Small intestine (tissue), 7 donors: ENCODE measurements at regions not wholly inside any gene's neighbourhood (a gene's known extent, or its start where the extent isn't known, plus 50 kb on each side); places are given as distances from the start of the nearest gene placed in this dataset.

ENCODE experiments used
- DNase-seq, 2 donors: peaks; one replicate each; pipeline versions ENCODE4 v3.0.0 to v3.0.0-alpha.2; 2013
- FAIRE-seq: peaks from 2 replicates; lab custom pipeline; 2012; peaks lifted over from hg19 to GRCh38; lab: Jason Lieb, UNC
- H3K27ac ChIP-seq, 3 donors: one replicate each; pipeline ENCODE4 v1.5.1; 2013; ENCODE audit warnings: low read length in 2 of 3, mild to moderate bottlenecking in 2 of 3, control low read depth in 1 of 3, inconsistent platforms in 1 of 3, low read depth in 1 of 3, moderate library complexity in 1 of 3
- H3K27me3 ChIP-seq, 3 donors: one replicate each; pipeline ENCODE4 v1.6.1; 2013; ENCODE audit warnings: low read length in 3 of 3, inconsistent platforms in 1 of 3; ENCODE audit not compliant: control insufficient read depth in 3 of 3, insufficient read depth in 3 of 3
- H3K36me3 ChIP-seq, 3 donors: one replicate each; pipeline ENCODE4 v1.6.1; 2013; ENCODE audit warnings: low read length in 3 of 3, inconsistent platforms in 1 of 3, low read depth in 1 of 3, mild to moderate bottlenecking in 1 of 3, moderate library complexity in 1 of 3; ENCODE audit not compliant: control insufficient read depth in 3 of 3, insufficient read depth in 2 of 3
- H3K4me1 ChIP-seq, 3 donors: one replicate each; pipeline ENCODE4 v1.6.1; 2013; ENCODE audit warnings: low read length in 2 of 3, inconsistent platforms in 1 of 3, low read depth in 1 of 3, mild to moderate bottlenecking in 1 of 3, moderate library complexity in 1 of 3; ENCODE audit not compliant: control insufficient read depth in 3 of 3, insufficient read depth in 2 of 3
- H3K4me3 ChIP-seq, 3 donors: one replicate each; pipeline ENCODE4 v1.5.1; 2013; ENCODE audit warnings: low read length in 3 of 3, control low read depth in 1 of 3, inconsistent platforms in 1 of 3, low read depth in 1 of 3, mild to moderate bottlenecking in 1 of 3, moderate library complexity in 1 of 3
- H3K9me3 ChIP-seq, 2 donors: one replicate each; pipeline ENCODE4 v1.6.1; 2013; ENCODE audit warnings: low read depth in 1 of 2, low read length in 1 of 2; ENCODE audit not compliant: control insufficient read depth in 2 of 2, insufficient read depth in 1 of 2
- WGBS, 3 donors: extraction: QIAGEN DNeasy Blood & Tissue Kit; methylation state at CpG; one replicate each; pipeline ENCODE4 v1.1.7; 2013; 5-methylcytosine and 5-hydroxymethylcytosine counted together
- donor health status: healthy with polysubstance abuse.
- donor health status: control.
- donor health status: control.
- donor health status: Bipolar disorder and iron deficiency.
- donor health status: healthy.

DNA sequence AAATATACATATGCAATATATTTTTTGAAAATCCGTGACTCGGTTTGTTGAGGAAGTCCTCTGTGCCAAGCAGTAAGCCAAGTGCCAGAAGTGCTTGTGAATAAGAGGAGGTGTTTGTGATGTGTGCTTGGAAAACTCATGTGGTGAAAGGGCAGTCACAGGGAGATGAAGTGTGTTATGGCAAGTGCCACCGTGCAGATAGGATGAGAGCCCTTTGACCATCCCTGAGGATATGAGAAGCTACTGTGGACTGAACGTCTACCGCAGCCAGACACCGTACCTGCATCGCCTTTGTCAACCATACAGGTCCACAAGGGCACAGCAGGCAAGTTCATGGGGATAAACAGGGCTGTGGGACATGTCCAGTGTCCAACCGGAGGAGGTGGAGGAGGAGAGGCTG is 288.9 kb upstream of the MYT1L start:
- Histone ChIP-seq H3K4me3 (no peak overlapping the region), H3K36me3 (no peaks in the 10 kb centered on the region), H3K27me3 (no peaks in the 10 kb centered on the region), H3K9me3 (no peaks in the 10 kb centered on the region), H3K4me1 (no peaks in the 10 kb centered on the region), H3K27ac (no peak overlapping the region)
- FAIRE-seq: no peak
- WGBS, 3 donors: 89 to 94% (median 90%) methylated on average over 8 of the region's 8 CpGs
- DNase-seq: no peak

DNA sequence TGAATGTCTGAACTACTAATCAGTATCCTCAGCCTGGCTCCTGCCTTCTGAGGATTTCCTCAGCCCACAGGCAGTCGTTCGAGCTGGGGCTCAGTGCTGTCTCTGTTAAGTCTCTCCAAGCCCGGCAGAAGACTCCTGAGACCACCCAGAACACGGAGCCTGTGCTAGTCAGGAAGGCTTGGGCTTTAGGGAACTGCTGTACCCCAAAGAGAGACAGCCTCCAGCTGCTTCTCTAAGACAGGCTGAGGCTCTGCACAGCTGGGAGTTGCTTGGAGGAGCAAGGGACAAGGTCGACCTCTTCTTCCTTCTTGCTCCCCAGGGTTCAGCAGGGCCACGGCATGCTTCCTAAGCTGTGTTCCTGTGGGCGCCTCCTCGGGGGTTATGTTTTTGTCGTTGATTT is 283.4 kb upstream of the MYT1L start:
- FAIRE-seq: no peak
- peaks cover 0 to 3% of the 10 kb centered on the region in 2 donors for H3K9me3 ChIP-seq
- DNase-seq: no peak

DNA sequence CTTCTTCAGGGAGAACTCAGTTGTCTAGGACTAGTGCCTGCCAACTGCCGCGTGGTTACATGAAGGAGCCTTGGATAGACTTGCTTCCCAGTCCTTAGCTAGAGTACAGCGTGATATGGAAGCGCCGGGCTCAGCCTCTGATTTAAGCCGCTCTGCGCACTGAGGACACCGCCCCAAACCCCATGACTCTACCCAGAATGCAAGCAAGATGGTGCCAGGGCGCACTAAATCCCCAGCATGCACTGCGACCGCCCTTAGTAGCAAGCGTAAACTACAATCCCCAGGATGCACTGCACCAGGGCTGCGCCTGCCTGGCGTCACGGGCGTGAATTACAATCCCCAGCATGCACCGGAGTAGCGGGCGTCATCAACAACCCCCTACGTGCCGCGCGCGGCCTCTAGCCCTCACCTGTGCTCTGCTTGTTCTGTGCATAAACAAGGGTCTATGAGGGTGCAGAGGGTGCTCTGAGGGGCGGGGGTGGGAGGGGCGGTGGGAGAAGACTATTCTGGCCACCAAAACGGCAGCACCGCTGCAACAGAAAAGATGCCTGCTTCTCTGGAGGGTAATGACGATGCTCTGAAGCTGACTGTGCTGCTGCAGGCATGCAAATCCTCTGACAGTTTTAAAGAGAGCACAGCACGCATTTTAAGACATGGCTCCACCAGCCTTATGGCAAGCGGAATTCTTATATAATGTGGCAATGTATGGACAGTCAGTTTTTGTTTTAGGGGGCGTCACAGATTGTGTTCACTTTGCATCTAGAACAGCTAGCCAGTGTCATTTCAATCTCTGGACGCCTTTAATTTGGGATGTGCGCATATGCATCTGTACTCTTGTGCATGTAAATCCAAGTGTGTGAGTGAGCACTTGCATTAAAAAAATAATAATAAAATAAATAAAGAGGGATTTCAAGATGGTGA is 282.5 kb upstream of the MYT1L start:
- Histone ChIP-seq H3K4me3 (peak overlapping the region in 2 of 3 donors; percentile 40 to 47), H3K4me1 (peaks cover 0 to 2% (median 0%) of the 10 kb centered on the region in 3 donors), H3K27me3 (peaks cover 0 to under 1% (median 0%) of the 10 kb centered on the region in 3 donors), H3K9me3 (peaks cover 0 to 3% of the 10 kb centered on the region in 2 donors), H3K36me3 (no peaks in the 10 kb centered on the region), H3K27ac (peak overlapping the region in 2 of 3 donors; percentile 74 to 89)
- WGBS, 3 donors: 11 to 14% (median 12%) methylated on average over 34 of the region's 34 CpGs
- no peak for FAIRE-seq
- DNase-seq: peak; percentile 97

More for the DNA sequence above, 283.4 kb upstream of the MYT1L start:
- Histone ChIP-seq H3K27ac (no peak overlapping the region), H3K4me1 (peaks cover 0 to 2% (median 0%) of the 10 kb centered on the region in 3 donors), H3K36me3 (no peaks in the 10 kb centered on the region), H3K27me3 (no peaks in the 10 kb centered on the region), H3K4me3 (no peak overlapping the region)
- WGBS, 3 donors: 50 to 79% (median 75%) methylated on average over 9 of the region's 9 CpGs

DNA sequence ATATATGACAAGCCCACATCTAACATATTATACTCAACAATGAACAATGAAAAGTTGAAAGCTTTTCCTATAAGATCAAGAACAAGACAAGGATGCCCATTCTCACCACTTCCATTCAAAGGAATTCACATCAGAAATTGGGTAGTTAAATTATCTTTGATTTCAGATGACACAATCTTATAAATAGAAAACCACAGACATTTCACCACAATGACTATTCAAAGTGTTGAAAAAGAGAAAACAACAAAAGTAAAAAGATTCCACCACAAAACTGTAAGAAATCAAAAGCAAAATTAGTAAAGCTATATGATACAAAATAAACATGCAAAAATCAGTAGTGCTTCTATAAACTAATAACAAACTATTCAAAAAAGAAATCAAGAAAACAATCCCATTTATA is 279.7 kb upstream of the MYT1L start:
- FAIRE-seq: no peak
- H3K4me3 ChIP-seq: no peak overlapping the region
- peaks cover 0 to 4% (median 2%) of the 10 kb centered on the region in 3 donors for H3K27me3 ChIP-seq
- DNase-seq: no peak
- H3K9me3 ChIP-seq: peaks cover 0 to 3% of the 10 kb centered on the region in 2 donors
- H3K27ac ChIP-seq: no peak overlapping the region
- no peaks in the 10 kb centered on the region for H3K36me3 ChIP-seq
- H3K4me1 ChIP-seq: peaks cover 0 to 2% (median 0%) of the 10 kb centered on the region in 3 donors

DNA sequence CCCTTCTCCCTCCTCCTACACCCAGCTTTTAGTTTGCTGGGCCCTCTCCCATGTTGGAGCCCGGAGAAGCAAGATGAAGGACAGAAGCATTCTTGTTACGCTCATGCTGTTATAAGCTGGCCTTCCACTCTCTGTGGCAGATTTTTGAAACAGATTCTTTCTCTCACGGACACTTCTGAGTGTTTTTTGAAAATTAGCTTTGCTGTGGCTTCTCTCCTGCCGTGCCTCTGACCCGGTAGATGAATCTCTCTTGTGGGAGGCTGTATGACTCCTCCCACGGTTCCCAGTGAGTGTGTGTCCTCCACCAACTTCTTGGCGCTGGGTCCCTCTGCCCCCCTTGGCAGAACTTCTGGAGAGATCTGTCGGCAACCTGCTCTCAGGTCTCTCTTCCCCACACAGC is 269.3 kb upstream of the MYT1L start:
- Histone ChIP-seq H3K9me3 (peaks cover 0 to 5% of the 10 kb centered on the region in 2 donors), H3K27ac (no peak overlapping the region), H3K27me3 (no peaks in the 10 kb centered on the region), H3K4me1 (no peaks in the 10 kb centered on the region), H3K4me3 (no peak overlapping the region), H3K36me3 (no peaks in the 10 kb centered on the region)
- 60 to 79% (median 74%) methylated on average over 8 of the region's 8 CpGs for WGBS, 3 donors
- FAIRE-seq (no peak), DNase-seq (no peak)

DNA sequence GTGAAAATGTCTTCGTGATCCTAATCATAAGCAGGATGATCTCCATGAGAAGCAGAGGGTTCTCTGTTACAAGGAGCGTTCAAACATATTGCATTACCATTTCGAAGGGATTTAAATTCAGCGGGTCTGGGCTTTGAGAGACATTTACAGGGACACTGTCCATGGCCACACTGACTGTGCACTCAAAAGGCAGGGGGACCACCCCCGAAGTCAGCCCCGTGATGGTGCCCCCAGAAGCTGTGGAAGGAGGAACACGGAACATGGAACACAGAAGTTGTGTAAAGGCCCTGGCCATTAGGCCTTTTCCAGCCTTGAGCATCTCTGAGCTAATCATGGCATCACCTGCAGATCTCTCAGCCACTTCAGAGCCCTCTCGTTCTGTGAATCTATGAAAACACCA is 268.4 kb upstream of the MYT1L start:
- no peak for FAIRE-seq
- WGBS, 3 donors: 91 to 95% (median 92%) methylated on average over 8 of the region's 8 CpGs

DNA sequence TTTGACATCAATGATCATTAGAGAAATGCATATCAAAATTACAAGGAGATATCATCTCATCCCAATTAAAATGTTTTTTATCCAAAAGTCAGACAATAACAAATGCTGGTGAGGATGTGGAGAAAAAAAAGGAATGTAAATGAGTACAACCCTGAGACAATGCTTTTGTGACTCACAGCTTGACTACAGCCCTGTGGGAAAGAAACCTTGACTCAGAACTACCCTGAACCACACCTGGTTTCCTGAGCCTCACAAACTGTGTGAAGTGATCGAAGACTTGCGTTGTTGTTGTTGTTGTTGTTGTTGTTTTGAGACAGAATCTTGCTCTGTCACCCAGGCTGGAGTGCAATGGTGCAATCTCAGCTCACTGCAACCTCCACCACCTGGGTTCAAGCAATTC is 266.6 kb upstream of the MYT1L start:
- Histone ChIP-seq H3K4me3 (no peak overlapping the region), H3K9me3 (peaks cover 0 to 5% of the 10 kb centered on the region in 2 donors), H3K36me3 (no peaks in the 10 kb centered on the region), H3K27ac (no peak overlapping the region), H3K4me1 (no peaks in the 10 kb centered on the region), H3K27me3 (no peaks in the 10 kb centered on the region)
- DNase-seq (no peak), FAIRE-seq (no peak)
- 74 to 94% (median 79%) methylated on average over 2 of the region's 2 CpGs for WGBS, 3 donors

More for the DNA sequence above, 268.4 kb upstream of the MYT1L start:
- Histone ChIP-seq H3K36me3 (no peaks in the 10 kb centered on the region), H3K27me3 (no peaks in the 10 kb centered on the region), H3K27ac (no peak overlapping the region), H3K4me1 (no peaks in the 10 kb centered on the region), H3K4me3 (no peak overlapping the region), H3K9me3 (peaks cover 0 to 5% of the 10 kb centered on the region in 2 donors)
- no peak for DNase-seq

DNA sequence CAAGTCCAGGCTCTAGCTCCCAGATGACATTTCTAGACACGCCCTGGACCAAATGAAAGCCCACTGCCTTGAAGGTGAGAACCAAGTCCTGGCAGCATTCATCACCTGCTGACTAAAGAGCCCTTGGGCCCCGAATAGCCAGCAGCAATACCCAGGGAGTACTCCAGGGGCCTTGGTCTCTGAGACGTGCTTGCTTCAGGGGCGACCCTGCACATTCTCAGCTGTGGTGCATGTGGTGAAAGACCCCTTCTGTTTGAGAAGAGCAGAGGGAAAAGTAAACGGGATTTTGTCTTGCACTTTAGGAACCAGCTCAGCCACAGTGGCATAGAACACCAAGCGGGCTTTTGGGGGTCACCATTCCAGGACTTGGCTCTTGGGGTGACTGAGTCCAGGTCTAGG is 260.5 kb upstream of the MYT1L start:
- Histone ChIP-seq H3K36me3 (no peaks in the 10 kb centered on the region), H3K27me3 (no peaks in the 10 kb centered on the region), H3K4me3 (no peak overlapping the region), H3K27ac (no peak overlapping the region), H3K9me3 (peaks cover 0 to 3% of the 10 kb centered on the region in 2 donors), H3K4me1 (no peaks in the 10 kb centered on the region)
- DNase-seq (no peak), FAIRE-seq (no peak)
- WGBS, 3 donors: 71 to 80% (median 76%) methylated on average over 6 of the region's 6 CpGs
